Psoas muscle (tissue), 7 donors: ENCODE measurements at regions not wholly inside any gene's neighbourhood (a gene's known extent, or its start where the extent isn't known, plus 50 kb on each side); places are given as distances from the start of the nearest gene placed in this dataset.
"Not testable (repeated sequence)": the region's sequence is repeated elsewhere in the genome, so short reads cannot be mapped to it uniquely, and the experiment has no call there.

Experiments used
- ATAC-seq, 4 donors: fragments of 200-7000 bp; cut with Tn5 transposase; one replicate each; pipeline ENCODE4 v1.9.1; 2020; ENCODE audit warnings: moderate library complexity in 3 of 4, mild to moderate bottlenecking in 2 of 4
- DNase-seq, 2 donors: peaks; one replicate each; pipeline ENCODE4 v3.0.0-alpha.2; 2020
- H3K27ac ChIP-seq: fragments of 200-600 bp; one replicate; pipeline ENCODE4 v1.8.0; 2022
- H3K27me3 ChIP-seq, 3 donors: fragments of 200-600 bp in 1 of 3; one replicate each; pipeline versions ENCODE4 v1.6.1 to v1.8.0; 2013 to 2022; ENCODE audit warnings: low read length in 2 of 3, mild to moderate bottlenecking in 2 of 3, moderate library complexity in 1 of 3; ENCODE audit not compliant: insufficient read depth in 3 of 3
- H3K36me3 ChIP-seq, 2 donors: fragments of 200-600 bp in 1 of 2; one replicate each; pipeline versions ENCODE4 v1.6.1 to v1.8.0; 2013 to 2022; ENCODE audit warnings: low read depth in 1 of 2, mild to moderate bottlenecking in 1 of 2, moderate library complexity in 1 of 2; ENCODE audit not compliant: insufficient read depth in 1 of 2
- H3K4me1 ChIP-seq: fragments of 200-600 bp; one replicate; pipeline ENCODE4 v1.8.0; 2022
- H3K4me3 ChIP-seq: fragments of 200-600 bp; one replicate; pipeline ENCODE4 v1.8.0; 2022; ENCODE audit warnings: mild to moderate bottlenecking
- H3K9me3 ChIP-seq: fragments of 200-600 bp; one replicate; pipeline ENCODE4 v1.8.0; 2022
- WGBS, 3 donors: extraction: QIAGEN DNeasy Blood & Tissue Kit; methylation state at CpG; one replicate each; pipeline versions ENCODE4 v1.1.6 to v1.1.7; 2013; 5-methylcytosine and 5-hydroxymethylcytosine counted together
- intact Hi-C, 2 donors: fragments of 100-400 bp; cut with DNase I; formaldehyde crosslinking; loops; one replicate each; pipeline versions ENCODE4 v1.11.0 to v1.14.2; 2022
- donor health status: healthy with polysubstance abuse.
- donor health status: DM: no; HTN: no; CAD: no; lungs with moderate emphysema.
- donor health status: Bipolar disorder and iron deficiency.
- donor health status: healthy.
- donor health status: DM: yes; HTN: yes; CAD: no.
- donor health status: DM: no; HTN: no; CAD: no.
- donor health status: DM: yes; HTN: yes; CAD: no.

DNA sequence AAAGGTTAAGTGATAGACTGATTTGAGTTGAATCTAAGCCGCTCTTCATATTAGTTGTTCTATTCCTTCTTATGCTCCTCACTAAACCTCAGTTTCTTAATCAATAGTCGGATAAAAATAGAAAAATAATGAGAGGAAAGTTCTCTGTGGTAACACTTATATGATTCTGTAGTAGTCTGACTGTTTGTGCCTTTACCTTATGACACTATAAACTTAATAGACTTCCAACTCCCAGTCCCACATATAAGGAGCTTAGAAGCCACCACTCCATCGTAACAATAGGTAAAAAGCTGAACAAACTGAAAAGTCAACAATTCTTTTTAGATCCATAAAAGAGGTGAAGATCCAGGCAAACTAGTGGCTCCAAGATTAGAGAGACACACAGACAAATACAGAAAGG, 192.3 kb downstream of the SPDYE17 start:
- H3K4me1 ChIP-seq, H3K9me3 ChIP-seq, H3K27me3 ChIP-seq, H3K4me3 ChIP-seq, DNase-seq, intact Hi-C loops, ATAC-seq, H3K27ac ChIP-seq, H3K36me3 ChIP-seq: not testable (repeated sequence)
- 67 to 95% (median 94%) methylated on average over 3 of the region's 3 CpGs for WGBS, 3 donors

DNA sequence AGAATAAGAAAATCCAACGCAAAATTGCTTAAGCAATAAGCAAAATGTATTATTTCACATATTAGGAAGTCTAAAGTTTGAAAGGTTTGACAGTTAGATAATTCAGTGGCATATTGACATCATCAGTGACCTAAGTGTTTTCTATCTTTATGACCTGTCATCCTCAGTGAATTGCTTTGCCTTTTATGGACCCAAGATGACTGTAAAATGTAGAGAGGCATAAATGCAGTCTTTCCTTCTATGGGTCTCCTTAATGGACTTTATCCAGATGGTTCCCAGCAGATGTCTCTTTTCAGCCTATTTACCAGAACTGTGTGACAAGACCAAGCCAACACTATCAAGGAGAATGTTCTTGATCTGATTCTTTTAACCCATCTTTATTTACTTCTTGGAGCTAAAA, 192.9 kb downstream of the SPDYE17 start:
- 90 to 100% (median 95%) methylated on average over 1 of the region's 1 CpG for WGBS, 3 donors
- DNase-seq, H3K27me3 ChIP-seq, ATAC-seq, intact Hi-C loops, H3K36me3 ChIP-seq, H3K9me3 ChIP-seq, H3K27ac ChIP-seq, H3K4me3 ChIP-seq, H3K4me1 ChIP-seq: not testable (repeated sequence)

DNA sequence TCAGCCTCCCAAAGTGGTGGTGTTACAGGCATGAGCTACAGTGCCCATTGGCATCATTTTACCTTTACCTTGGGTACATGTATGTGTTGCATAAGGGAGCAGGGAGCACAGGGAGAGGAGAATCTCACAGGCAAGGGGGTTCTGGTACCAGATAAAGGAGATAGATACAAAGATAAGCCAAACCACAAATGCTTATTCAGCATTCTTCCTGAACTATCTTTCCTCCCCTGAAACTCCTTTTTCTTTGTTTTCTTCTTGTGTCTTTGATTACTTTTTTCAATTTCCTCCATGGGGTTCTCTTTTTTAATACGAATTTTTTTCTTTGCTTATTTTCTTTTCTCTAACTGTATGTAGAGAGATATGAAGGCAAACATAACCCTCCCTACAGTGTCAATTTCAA, 193.8 kb downstream of the SPDYE17 start:
- H3K27ac ChIP-seq, H3K4me1 ChIP-seq, H3K4me3 ChIP-seq, H3K36me3 ChIP-seq, ATAC-seq, H3K27me3 ChIP-seq, H3K9me3 ChIP-seq, intact Hi-C loops, DNase-seq: not testable (repeated sequence)
- WGBS, 3 donors = 71 to 84% (median 78%) methylated on average over 1 of the region's 1 CpG

DNA sequence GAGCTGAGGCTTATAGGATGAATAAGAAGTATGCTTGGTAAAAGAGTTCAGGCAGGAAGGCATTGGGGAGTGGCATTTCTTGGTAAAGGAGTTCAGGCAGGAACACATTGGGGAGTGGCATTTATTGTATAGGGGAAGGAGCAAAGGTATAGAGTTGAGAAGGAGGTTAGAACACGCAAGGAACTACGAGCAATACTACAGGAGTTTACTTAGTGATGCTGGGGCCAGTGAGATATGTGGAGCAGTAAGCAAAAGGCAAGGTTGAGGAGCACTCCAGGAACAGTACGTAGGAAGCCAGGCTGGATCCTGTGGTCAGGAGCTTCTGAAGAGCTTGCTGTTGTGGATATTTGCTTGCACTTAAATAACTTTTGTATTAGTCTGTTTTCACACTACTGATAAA, 202.2 kb upstream of the POMZP3 start:
- H3K9me3 ChIP-seq, intact Hi-C loops, H3K27me3 ChIP-seq, H3K4me3 ChIP-seq, ATAC-seq, DNase-seq, H3K4me1 ChIP-seq, H3K27ac ChIP-seq, H3K36me3 ChIP-seq: not testable (repeated sequence)
- WGBS, 3 donors = 90 to 96% (median 94%) methylated on average over 3 of the region's 3 CpGs

DNA sequence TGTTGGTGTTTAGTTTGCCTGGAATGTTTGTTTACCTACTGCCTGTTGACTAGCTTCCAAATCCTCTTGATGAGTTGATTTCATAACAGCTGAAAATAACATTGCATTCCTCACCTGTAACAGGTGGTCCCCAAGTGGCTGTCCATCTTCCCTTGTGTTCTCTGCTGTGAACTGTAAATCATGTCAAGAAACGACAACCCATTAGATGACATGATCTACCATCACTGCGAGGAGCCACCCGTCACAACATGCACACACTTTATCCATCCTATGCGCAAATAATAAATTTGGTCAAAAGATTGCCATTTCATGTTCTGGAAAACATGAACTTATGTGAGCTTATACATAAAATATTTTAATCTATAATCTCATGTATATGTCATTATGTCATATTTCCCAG, 199.1 kb upstream of the POMZP3 start:
- H3K9me3 ChIP-seq, intact Hi-C loops, H3K4me3 ChIP-seq, H3K27ac ChIP-seq, H3K36me3 ChIP-seq, H3K27me3 ChIP-seq, H3K4me1 ChIP-seq, DNase-seq, ATAC-seq: not testable (repeated sequence)
- WGBS, 3 donors = 89 to 94% (median 92%) methylated on average over 4 of the region's 4 CpGs

DNA sequence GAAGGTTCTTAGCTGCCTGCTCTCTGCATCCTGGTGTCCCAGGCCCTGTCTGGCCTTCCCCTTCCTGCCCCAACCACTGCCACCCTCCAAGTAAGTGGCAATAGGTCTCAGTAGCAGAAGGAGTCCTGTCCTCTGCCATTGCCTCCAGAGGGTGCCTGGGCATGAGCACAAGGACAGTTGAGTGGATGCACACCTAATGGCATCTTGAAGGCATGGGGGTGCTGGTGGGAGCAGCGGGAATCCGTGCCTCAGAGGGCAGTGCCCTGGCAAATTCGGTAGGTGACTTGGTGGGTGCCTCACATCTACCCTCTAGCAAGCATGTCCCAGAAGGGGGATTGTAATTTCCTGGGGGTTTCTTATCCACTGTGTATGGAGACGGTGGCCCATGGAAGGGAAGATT, 182.8 kb upstream of the POMZP3 start:
- H3K27me3 ChIP-seq, H3K9me3 ChIP-seq, H3K36me3 ChIP-seq, H3K4me1 ChIP-seq, intact Hi-C loops, H3K27ac ChIP-seq, DNase-seq, H3K4me3 ChIP-seq, ATAC-seq: not testable (repeated sequence)
- WGBS, 3 donors = 89 to 92% (median 89%) methylated on average over 4 of the region's 4 CpGs

DNA sequence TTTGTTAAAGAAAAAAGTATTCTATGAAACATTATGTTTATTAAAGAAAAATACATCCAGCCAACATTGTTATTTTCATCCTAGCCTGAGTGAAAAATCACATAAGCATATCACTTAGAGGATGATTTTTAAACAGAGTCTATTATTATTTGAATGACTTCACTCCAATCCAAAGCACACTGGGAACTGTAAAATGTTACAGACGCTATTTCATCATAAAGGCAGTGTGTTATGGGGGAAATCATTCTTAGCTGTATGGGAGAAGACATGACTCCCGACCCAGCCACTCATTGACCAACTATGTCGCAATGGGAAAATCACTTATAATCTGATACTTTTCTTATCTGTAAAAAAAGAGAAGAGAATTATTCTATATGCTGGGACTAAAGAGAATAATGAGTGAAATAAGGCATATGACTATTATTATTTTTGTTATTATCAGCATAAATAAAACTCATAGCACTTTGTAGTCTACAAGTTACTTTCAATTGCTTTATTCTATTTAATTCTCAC, 180.6 kb upstream of the POMZP3 start:
- 76 to 91% (median 85%) methylated on average over 3 of the region's 3 CpGs for WGBS, 3 donors
- H3K4me1 ChIP-seq = not testable (repeated sequence)

DNA sequence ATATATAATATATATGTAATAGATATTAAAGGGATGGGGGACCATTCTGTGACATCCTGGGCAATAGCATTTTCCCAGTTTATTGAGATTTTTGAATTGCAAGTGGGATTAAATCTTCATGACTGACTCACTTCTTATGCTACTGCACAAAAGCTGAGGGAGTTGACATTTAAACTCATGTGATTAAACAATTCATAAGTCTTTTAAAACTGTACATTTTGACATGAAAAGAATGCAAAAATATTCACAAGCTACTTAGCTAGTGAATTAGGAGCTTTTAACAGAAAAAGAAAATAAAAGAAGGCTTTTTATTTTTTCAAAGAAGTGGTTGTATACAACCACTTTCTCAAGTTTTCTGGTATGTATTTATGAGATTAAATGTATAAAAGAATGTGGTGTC, 179.4 kb upstream of the POMZP3 start:
- H3K4me3 ChIP-seq, DNase-seq, H3K27me3 ChIP-seq, intact Hi-C loops, H3K4me1 ChIP-seq, H3K9me3 ChIP-seq, H3K36me3 ChIP-seq: not testable (repeated sequence)
- H3K27ac ChIP-seq = peak overlapping the region; percentile 4
- ATAC-seq = peak in 1 of 4 donors; percentile 10

More for the DNA sequence above, 180.6 kb upstream of the POMZP3 start:
- H3K4me3 ChIP-seq, H3K27me3 ChIP-seq, intact Hi-C loops, H3K9me3 ChIP-seq, H3K27ac ChIP-seq, ATAC-seq, H3K36me3 ChIP-seq, DNase-seq: not testable (repeated sequence)

DNA sequence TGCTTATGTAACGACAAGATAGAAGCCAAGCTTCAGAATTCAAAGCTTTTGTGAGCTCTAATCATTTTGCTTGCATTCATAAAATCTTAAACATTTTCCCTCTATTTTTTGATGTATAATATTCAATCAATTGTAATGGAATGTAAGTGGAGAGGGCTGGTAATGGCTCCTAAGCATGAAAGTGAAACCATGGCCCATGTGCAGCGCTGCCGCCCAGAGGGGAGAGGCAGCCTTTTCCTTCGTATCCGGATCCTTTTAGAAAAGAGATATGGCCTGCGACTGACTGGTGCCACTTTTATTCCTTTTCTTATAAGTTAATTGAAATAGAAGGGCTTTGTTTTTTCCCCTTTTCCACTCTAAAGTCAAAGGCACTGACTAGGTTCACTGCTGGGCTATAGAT, 178.9 kb upstream of the POMZP3 start:
- peak in 1 of 4 donors; percentile 65 for ATAC-seq

DNA sequence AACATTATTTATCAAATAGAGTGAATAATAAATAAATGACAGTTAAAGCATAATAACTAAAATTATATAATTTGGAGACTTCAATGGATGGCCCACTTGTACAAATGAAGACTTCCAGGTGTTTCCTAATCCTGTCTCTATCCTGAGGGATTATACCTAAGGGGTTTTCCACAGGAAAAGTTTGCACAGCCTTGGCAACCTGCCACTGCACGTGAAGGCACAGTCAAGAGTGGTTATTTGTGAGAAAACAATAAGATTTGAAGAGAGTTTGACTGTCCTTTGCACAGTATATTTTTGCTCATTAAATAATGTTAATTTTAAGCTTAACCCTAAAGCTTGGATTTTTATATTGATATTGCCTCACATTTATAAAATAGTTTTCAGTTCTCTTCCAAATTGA, 178.2 kb upstream of the POMZP3 start:
- intact Hi-C loops, H3K36me3 ChIP-seq, H3K4me3 ChIP-seq, H3K4me1 ChIP-seq, ATAC-seq, H3K27me3 ChIP-seq, H3K9me3 ChIP-seq, H3K27ac ChIP-seq: not testable (repeated sequence)
- 11 to 20% (median 15%) methylated on average over 1 of the region's 1 CpG for WGBS, 3 donors
- DNase-seq = peak in 1 of 2 donors; percentile 12

More for the DNA sequence above, 178.9 kb upstream of the POMZP3 start:
- H3K36me3 ChIP-seq, intact Hi-C loops, H3K9me3 ChIP-seq, DNase-seq, H3K4me1 ChIP-seq, H3K27me3 ChIP-seq: not testable (repeated sequence)
- Histone ChIP-seq H3K4me3 (peak overlapping the region; percentile 30), H3K27ac (peak overlapping the region; percentile 4)
- WGBS, 3 donors = 53 to 65% (median 55%) methylated on average over 6 of the region's 6 CpGs

DNA sequence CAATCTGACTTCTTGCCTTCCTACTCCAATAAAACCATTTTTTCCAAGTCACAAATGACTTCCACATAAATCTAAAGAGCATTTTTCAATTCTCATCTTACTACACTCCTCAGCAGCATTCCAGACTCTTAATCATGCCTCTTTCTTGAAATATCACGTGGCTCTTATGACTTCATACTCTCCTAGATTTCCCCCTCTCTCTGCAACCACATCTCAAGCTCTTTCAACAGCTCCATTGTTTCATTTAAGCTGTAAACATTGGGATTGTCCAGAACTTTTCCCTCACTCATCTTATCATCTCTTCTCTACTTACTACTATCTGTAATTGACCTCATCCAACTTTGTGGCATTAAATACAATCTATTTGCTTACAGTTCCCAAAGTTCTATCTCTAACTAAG, 170.6 kb upstream of the POMZP3 start:
- H3K4me1 ChIP-seq, H3K27me3 ChIP-seq, H3K36me3 ChIP-seq, ATAC-seq, H3K4me3 ChIP-seq, intact Hi-C loops, H3K27ac ChIP-seq, DNase-seq, H3K9me3 ChIP-seq: not testable (repeated sequence)
- 36 to 63% (median 50%) methylated on average over 1 of the region's 1 CpG for WGBS, 3 donors

DNA sequence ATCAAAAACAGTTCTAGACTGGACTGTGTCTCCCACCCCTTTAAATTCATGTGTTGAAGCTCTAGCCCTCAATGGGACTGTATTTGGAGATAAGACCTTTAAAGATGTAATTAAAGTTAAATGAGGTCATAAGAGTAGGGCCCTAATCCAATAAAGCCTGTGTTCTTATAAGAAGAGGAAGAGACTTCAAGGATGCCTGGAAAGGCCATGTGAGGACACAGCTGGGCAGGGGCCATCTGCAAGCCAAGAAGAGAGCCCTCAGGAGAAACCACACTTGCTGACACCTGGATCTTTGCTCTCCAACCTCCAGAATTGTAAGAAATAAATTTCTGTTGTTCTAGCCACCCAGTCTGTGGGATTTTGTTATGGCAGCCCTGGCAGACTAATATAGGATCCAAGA, 153.6 kb upstream of the POMZP3 start:
- ATAC-seq, H3K27me3 ChIP-seq, H3K9me3 ChIP-seq, H3K36me3 ChIP-seq, H3K4me3 ChIP-seq, intact Hi-C loops, H3K4me1 ChIP-seq, DNase-seq, H3K27ac ChIP-seq: not testable (repeated sequence)
